ENCODE measurements at regions not wholly inside any gene's neighbourhood (a gene's known extent, or its start where the extent isn't known, plus 50 kb on each side); places are given as distances from the start of the nearest gene placed in this dataset.

- H3K27ac ChIP-seq = peak overlapping the region in 1 of 4 donors; percentile 86
- H3K36me3 ChIP-seq (replicated peaks in 1 of 2; ENCODE audit: insufficient read depth in 1 of 2, low read depth in 2 of 2) = no peaks in the 10 kb centered on the region
- H3K9me3 ChIP-seq = no peaks in the 10 kb centered on the region
- WGBS, 2 donors = 59 to 82% methylated on average over 8 of the region's 8 CpGs
- TF ChIP-seq CTCF (IDR thresholded peaks at IDR 0.05) (no peak), POLR2A (IDR thresholded peaks at IDR 0.05) (no peak)
- H3K4me1 ChIP-seq = peaks cover 20% of the 10 kb centered on the region
- H3K27me3 ChIP-seq = no peaks in the 10 kb centered on the region
- DNase-seq (no peak), ATAC-seq (no peak)
- no peak overlapping the region for H3K4me3 ChIP-seq
- intact Hi-C loops (cut with DNase I) = no loop called here
These were observed 61.1 kb upstream of the ACOT11 start for GRCh38 chr1:54486907-54487306.

DNA sequence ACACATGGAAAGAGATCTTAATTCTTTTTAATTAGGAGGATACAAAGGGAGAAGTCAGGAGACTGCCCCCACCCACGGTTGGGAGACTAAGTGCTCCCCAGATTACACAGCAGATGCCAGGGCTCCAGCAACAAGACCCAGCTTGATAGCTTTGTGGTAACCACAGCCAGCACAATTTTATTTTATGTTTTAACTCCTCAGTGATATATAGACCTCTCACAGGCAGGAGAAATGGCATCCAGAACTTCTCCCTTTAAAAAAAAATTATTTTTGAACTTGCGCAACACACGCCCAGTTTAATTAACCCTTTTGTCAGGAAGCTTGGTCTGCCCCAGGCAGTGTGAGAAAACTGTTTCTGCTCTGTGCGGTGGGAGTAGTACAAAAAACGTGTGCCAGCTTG lies 62.6 kb upstream of the ACOT11 start:
- WGBS, 2 donors = 42 to 58% methylated on average over 5 of the region's 5 CpGs
- intact Hi-C loops (cut with DNase I) = no loop called here
- Histone ChIP-seq H3K36me3 (replicated peaks in 1 of 2; ENCODE audit: insufficient read depth in 1 of 2, low read depth in 2 of 2) (no peaks in the 10 kb centered on the region), H3K27ac (no peak overlapping the region), H3K4me1 (peaks cover 20% of the 10 kb centered on the region), H3K27me3 (no peaks in the 10 kb centered on the region), H3K4me3 (no peak overlapping the region), H3K9me3 (no peaks in the 10 kb centered on the region)
- ATAC-seq (no peak), DNase-seq (no peak)
- TF ChIP-seq POLR2A (IDR thresholded peaks at IDR 0.05) (no peak), CTCF (IDR thresholded peaks at IDR 0.05) (no peak)

DNA sequence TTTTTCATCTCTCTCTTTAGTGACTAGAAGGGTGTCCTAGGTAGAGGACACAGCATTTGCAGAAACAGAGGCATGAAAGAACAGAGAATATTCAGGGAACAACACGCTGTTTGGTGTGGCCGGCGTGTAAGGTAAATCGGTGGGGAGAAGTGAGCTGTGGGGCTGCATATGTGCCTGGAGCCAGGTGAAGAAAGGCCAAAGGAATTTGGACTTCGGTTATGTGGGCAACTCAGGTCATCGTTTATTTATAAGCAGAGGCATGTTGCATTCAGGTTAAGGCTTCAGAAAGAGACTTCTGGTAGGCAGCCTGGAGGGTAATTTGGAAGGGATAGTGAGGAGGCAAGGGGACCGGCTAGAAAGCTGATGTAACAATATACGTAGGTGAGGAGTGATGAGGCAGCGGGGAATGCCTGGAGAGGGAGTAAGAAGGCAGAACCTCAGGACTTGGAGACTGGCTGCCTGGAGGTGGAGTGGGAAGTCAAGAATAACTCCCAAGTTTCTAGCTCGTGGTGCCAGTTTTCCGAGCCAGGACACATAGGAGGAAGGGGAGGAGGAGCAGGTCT lies 64.1 kb upstream of the ACOT11 start:
- H3K4me3 ChIP-seq = no peak overlapping the region
- no peaks in the 10 kb centered on the region for H3K9me3 ChIP-seq
- ATAC-seq (no peak), DNase-seq (no peak)
- peaks cover 12% of the 10 kb centered on the region for H3K4me1 ChIP-seq
- intact Hi-C loops (cut with DNase I) = loop anchor here (2.0 kb wide), 1 partner anchor 73 kb away; no protein-coding TSS in a partner anchor
- no peaks in the 10 kb centered on the region for H3K27me3 ChIP-seq
- no peak for TF ChIP-seq POLR2A (IDR thresholded peaks at IDR 0.05)
- WGBS, 2 donors = 75 to 81% methylated on average over 11 of the region's 11 CpGs
- no peaks in the 10 kb centered on the region for H3K36me3 ChIP-seq (replicated peaks in 1 of 2; ENCODE audit: insufficient read depth in 1 of 2, low read depth in 2 of 2)
- H3K27ac ChIP-seq = no peak overlapping the region

DNA sequence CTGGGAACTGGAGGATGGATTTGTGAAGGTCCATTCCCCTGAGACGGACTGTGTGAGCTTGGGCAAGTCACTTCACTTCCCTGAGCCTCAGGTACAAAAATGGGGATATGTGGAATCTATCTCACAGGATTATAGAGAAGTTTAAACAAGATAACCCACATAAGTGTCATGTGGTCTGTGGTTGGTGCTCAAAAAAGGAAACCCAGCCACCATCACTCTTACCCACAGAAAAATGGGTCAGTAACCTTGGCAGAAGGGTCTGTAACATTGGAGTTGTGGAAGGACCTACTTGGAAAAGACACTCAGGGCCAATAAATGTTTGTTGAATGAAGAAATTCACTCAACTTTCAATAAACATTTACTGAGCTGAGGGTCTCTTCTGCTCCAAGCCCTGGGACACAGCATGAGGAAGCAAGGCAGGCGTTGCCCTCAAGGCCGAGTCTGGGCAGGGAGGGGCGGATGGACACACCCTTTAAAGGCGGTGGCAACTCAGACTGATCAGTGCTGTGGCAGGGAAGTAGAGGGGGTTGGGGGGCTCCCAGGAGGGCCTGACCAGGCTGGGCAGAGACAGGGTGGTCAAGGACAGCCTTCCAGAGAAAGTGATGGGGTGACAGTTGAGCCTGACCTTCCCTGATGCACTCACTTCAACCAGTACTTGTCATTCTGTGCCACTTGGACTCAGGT lies 66.7 kb upstream of the ACOT11 start:
- DNase-seq (no peak), ATAC-seq (no peak)
- Histone ChIP-seq H3K4me3 (no peak overlapping the region), H3K27me3 (no peaks in the 10 kb centered on the region), H3K4me1 (no peaks in the 10 kb centered on the region), H3K36me3 (replicated peaks in 1 of 2; ENCODE audit: insufficient read depth in 1 of 2, low read depth in 2 of 2) (no peaks in the 10 kb centered on the region), H3K9me3 (no peaks in the 10 kb centered on the region), H3K27ac (no peak overlapping the region)
- TF ChIP-seq CTCF (IDR thresholded peaks at IDR 0.05) = no peak
- no peak for TF ChIP-seq POLR2A (IDR thresholded peaks at IDR 0.05)
- intact Hi-C loops (cut with DNase I) = no loop called here
- 78% methylated on average over 5 of the region's 5 CpGs for WGBS, 2 donors

- no peaks in the 10 kb centered on the region for H3K4me1 ChIP-seq
- no peak overlapping the region for H3K4me3 ChIP-seq
- no peaks in the 10 kb centered on the region for H3K36me3 ChIP-seq (replicated peaks in 1 of 2; ENCODE audit: insufficient read depth in 1 of 2, low read depth in 2 of 2)
- 33 to 44% methylated on average over 4 of the region's 4 CpGs for WGBS, 2 donors
- H3K27ac ChIP-seq = no peak overlapping the region
- ATAC-seq = no peak
- TF ChIP-seq POLR2A (IDR thresholded peaks at IDR 0.05) (no peak), CTCF (IDR thresholded peaks at IDR 0.05) (no peak)
- no peaks in the 10 kb centered on the region for H3K9me3 ChIP-seq
- H3K27me3 ChIP-seq = no peaks in the 10 kb centered on the region
- intact Hi-C loops (cut with DNase I) = no loop called here
- DNase-seq = no peak
These were observed 67.5 kb upstream of the ACOT11 start for GRCh38 chr1:54480525-54480848.
